ENCODE measurements at regions not wholly inside any gene's neighbourhood (a gene's known extent, or its start where the extent isn't known, plus 50 kb on each side); places are given as distances from the start of the nearest gene placed in this dataset.
"Not testable (repeated sequence)": the region's sequence is repeated elsewhere in the genome, so short reads cannot be mapped to it uniquely, and the experiment has no call there.

DNA sequence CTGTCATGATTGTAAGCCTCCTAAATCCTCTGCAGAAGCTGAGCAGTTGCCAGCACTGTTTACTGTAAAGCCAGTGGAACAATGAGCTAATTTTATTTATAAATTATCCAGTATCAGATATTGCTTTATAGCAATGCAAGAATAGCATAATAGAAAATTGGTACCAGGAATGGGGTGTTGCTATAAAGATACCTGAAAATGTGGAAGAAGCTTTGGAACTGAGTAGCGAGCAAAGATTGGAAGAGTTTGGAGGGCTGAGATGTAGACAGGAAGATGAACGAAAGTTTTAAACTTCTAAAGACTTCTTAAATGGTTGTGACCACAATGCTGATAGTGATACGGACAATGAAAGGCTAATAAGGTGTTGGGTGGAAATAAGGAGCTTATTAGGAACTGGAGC, 917.4 kb upstream of the POT1 start:
- DNase-seq = no peak

DNA sequence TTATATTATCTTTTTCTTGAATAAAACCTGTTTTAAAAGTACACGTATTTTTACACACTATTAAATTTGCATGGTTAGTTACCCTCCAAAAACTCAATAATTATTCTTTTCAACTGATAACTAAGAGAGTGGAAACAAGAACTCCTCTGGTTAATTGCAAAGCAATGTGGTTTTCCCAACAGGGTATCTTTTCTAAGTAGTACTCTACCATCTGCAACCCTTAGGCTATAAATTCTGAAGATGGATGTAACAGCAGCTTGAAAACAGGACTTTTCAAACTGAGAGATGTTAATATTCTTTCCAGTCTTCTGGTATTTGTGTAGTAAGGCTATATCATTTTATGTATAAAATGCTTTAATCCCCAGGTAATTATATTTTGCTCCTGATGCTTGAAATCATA, 916.1 kb upstream of the POT1 start:
- no peak for DNase-seq

DNA sequence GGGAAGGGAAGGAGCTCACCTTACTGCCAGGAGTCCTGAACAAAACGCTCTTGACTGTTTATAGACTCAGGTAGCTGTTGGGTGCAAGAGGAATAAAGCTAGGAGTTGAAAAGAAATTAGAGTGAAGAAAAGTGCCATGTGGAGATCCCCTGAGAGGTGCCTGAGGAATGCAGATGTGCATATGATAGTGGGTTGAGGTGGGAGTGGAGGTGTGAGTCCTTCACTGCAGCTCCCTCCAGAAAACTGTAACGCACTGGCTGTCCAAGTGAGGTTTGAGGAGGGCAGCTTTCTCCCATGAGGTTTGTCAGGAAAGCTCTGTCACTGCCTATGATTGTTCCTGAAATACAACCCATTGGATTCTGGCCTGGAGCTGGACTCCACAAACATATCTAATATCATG, 904.8 kb upstream of the POT1 start:
- DNase-seq = no peak

DNA sequence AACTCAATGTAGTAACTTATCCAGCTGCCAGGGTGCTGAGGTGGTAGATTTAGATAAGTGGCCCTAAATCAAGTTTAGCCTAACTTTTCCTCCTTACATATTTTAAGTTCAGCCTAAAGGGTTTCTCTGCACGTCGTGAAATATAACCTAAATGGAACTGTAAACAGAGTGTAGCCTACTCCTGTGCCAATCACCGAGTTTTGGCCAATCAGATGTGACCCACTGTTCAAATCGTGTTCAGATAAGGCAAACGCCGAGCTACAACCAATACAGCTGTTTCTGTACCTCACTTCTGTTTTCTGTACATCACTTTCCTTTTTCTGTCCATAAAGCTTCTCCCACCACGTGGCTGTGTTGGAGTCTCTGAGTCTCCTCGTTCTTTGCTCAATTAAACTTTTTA, 904.2 kb upstream of the POT1 start:
- DNase-seq = no peak

DNA sequence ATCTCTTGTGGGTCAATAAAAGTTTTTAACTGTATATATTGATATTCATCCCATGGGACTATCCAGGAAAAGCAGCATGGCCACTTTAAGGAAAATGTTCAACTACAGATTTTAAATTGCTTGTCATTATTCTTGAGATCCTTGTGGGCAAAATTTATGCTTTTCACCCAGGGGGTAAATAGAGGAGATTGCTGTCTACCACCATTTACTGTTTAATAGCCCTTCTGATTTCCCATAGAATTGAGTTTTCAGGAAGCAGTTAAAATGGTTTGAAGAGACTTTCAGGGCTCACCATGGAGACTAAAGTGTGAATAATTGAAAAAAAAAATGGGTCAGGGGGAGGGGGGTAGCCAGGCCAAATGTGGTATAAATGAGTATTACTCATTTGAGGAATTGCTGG, 901.1 kb upstream of the POT1 start:
- no peak for DNase-seq

DNA sequence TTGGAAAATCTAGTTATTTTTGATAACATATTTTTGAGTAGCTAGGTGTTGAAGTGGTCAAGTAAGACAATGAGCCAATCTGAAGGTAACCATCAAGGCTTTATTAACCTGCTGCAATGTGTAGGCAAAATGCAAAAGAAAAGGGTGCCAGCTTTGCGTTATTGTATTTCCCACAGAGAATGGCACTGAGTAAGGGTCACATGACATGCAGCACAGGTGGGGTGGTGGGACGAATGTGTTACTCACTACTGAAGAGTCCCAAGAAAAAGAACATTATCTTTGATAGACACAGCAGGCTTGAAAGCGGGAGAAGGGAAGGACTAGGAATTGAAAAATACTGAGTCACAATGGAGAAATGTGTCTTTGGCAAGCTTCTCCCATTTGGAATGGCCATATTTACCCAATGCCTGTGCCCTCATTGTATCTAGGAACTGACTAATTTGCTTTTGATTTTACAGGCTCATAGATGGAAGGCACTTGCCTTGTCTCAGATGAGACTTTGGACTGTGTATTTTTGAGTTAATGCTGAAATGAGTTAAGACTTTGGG, 898.6 kb upstream of the POT1 start:
- no peak for DNase-seq

DNA sequence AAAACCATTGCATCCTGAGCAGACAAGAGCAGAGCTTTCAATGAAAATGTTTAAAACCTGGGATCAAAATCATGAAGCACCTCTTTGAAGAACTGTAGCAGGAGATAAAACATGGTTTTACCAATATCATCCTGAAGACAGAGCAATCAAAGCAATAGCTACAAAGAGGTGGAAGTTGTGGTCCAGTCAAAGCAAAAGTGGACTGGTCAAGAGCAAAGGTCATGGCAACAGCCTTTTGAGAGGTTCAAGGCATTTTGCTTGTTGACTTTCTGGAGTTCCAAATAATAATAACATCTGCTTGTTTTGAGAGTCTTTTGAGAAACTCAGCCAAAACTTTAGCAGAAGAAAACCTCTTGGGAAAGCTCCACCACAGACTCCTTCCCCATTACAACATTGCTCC, 893.9 kb upstream of the POT1 start:
- DNase-seq = no peak

DNA sequence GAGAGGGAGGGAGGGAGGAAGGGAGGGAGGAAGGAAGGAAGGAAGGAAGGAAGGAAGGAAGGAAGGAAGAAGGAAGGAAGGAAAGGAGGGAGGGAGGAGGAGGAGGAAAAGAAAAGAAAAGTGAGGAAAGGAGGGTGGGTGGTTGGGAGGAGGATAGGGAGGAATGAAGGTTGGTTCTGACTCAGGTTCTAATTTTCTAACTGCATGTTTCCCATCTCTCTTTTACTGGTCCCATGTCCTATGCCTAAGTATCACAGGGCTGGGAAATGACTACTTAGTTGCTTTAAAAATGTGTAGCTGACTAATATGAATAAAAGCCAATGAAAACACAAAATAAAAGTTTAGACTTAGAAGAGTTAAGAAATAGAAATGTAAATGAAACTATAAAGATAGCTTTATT, 890.9 kb upstream of the POT1 start:
- no peak for DNase-seq

DNA sequence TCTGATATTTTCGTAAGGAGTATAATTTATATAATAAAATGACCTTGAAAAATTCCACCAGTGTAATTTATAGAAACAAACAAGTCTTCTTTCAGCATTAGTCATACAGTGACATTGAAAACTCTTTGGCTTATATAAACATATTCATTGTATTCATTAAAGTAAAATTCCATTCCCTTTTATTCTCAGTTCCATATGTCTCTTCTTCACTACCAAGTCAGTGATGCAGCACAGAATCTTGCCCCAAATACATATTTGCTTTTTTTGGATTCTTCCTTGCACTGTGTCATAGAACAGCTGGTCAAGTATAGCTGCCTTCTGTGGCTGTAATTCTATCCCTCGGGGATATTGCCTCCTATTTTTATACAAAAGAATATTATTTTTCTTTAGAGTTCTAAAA, 884.5 kb upstream of the POT1 start:
- no peak for DNase-seq

DNA sequence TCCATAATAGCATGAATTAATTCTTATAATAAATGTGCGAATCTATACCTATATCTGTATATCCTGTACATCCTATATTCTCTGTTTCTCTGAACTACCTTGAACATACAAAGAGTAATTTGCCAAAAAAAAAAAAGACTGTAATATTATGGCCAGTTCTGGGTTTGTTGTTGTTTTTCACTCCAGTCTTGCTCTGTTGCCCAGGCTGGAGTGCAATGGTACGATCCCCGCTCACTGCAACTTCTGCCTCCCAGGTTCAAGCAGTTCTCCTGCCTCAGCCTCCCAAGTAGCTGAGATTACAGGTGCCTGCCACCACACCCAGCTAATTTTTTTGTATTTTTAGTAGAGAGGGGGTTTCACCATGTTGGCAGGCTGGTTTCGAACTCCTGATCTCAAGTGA, 876.9 kb upstream of the POT1 start:
- DNase-seq = not testable (repeated sequence)

DNA sequence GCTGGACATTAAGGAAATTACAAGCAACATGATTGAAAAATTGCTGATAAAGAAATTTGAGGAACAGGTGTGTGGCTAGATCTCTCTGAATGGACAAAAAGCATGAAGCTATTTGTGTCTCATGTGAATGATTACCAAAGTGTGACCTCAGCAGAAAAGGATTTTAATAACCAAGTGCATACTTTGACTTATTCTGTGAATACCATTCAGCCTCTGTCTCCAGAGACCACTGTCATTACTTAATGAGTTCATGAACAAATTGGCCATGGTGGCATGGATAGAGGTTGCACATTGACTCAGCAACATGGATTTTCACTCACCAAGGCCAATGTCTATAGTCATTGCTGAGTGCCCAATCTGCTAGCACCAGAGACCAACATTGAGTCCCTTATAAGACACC, 874.6 kb upstream of the POT1 start:
- no peak for DNase-seq

DNA sequence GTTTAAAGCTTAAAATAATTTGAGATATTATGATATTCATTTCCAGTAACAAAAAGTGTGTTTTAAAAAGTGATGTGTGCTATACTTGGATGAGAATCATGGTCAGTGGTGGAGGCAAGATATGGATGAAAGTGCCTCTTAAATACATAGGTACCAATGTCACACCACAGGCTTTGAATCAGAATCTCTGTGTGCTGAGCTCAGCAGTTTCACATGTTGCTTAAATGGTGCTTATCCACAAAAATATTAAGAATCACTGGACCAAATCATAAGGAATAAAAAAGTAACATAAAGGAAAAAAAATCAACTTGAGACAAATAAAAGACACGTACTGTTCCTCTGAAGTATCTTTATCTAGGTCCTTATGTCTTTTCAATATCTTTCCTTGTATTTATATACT, 850.5 kb upstream of the POT1 start:
- no peak for DNase-seq

DNA sequence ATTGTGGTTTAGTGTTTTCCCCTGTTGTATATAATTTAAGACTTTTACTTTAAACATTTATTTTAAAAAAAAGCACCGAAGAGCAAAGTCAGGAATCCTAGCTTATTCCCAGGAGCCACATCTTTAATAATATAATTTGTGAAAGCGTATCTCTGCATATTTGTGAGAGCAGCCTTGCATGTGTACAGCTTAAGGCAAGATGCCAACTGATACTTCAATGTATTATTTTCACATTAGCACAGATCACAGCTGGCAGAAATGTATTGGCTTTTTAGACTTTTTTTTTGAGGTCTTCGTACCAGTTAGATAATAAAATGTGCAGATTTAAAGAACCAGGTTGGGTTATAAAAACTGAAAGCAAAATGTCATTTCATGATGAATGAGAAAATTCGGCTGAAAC, 845.7 kb upstream of the POT1 start:
- DNase-seq = no peak

DNA sequence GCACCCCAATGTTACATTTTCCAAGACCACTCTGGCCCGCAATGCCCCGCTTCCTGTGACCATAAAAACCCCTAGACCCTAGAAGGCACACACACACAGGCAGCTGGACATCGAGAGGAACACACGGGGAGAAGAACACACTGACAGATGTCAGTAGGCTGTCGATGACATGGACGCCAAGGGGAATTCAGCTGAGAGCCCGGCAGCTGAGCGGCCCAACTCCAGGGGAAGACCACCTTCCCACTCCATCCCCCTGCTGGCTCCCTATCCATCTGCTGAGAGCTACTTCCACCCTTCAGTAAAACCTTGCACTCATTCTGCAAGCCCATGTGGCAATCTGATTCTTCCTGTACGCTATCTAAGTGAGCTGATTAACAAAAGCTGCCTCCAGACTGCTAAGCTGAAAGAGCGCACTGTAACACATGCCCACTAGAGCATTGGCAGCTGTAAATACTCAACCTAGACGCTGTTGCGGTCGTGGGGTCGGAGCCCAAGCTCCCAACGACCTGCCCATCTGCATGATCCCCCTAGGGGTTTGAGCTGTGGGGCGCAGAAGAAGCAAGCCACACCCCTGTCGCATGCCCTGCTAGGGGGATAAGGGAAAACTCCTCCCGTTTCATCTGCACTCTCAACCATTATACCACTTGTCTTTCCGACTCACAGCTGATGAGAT, 843.6 kb upstream of the POT1 start:
- no peak for DNase-seq

DNA sequence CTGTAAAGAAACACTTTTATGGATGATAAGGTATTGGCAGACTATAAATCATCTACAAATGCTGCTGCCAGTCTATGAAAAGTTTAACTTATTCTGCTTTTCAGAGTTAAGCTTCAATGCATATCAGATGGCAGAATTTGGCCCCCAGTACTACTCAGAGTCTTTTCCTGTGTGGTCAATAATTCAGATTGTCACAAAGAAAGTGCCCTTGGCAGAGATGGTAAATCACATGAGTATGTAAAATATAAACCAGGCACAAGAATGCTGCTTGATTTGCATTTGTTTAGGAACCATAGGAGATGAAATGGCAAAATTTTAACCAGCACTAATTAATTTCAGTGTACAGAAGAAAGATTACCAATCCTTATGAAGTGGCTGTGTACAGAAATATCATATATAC, 818.3 kb upstream of the POT1 start:
- no peak for DNase-seq

DNA sequence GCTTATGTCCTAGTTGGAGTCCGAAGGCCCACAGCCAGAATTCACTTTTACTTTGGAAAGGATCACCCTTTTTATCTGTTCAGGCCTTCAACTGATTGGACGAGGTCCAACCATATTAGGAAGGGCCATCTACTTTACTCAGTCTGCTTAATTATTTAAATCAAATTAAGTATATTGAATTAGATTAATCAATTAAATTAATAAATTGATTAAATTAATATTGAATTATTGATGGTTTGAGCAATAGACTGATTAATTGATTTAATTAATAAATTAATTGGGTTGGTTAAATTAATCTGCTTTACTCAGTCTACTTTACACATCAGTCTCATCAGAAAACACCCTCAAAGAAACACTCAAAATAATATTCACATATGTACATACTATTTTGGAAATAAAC, 816.9 kb upstream of the POT1 start:
- DNase-seq = no peak

DNA sequence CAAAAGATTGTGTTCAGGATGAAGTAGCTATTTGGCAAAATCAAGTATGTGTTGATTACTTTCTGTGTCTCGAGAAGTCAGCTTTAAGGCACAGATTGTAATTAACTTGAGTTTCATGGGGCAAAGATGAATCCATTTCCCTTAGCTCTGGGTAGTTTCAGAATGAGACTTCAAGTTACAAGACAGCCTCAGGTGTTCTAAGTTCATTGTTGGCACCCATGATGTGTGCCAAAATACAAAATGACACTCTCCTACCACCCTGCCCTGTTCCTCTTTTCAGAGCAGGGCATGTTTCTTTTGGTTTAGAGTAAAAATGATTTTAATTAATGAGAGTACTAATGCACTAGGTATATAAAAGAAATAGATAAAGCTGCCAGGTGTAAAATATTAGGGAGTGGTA, 797.6 kb upstream of the POT1 start:
- no peak for DNase-seq

DNA sequence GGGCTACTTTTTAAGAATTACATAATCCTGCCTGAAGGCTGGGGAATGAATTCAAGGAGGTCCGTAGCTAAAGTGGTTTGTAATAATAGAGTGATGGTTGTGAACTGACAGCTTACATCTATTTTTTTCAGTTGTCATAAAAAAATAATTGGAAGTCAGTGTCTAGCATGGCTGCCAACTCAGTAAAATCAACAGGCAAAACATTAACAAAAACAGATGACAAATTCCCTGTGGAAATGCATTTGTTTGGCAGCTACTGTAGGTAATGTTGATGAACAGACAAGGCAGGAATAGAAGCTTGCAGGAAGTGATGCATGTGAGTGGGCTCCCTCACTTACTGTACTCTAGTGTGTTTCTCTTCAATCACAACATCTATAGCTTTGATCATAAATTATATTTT, 766.0 kb upstream of the POT1 start:
- no peak for DNase-seq

DNA sequence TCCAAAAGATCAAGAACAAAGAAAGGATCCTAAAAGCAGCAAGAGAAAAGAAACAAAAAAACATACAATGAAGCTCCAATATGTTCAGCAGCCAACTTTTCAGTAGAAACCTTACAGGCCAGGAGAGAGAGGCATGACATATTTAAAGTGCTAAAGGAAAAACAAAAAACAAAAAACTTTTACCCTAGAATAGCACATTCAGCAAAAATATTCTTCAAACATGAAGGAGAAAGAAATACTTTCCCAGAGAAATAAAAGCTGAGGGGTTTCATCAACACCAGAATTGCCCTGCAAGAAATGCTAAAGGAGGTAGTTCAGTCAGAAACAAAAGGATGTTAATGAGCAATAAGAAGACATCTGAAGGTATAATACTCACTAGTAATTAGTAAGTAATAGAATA, 753.5 kb upstream of the POT1 start:
- no peak for DNase-seq

DNA sequence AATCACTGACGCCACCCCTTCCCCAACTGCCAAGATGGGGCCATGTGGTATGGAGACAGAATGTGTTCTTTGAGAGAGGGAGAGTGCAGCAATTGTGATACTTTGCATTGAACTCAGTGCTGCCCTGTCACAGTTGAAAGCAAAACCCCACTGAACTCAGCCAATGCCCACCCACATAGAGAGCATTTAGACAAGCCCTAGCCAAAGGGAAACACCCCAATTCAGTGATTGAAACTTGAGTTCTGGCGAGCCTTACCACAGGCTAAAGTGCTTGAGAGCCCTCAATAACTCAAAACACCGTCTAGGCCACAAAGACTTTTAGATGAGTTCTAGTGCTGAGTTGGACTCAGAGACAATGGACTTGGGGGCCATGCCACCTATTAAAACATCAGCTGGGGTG, 751.9 kb upstream of the POT1 start:
- DNase-seq = no peak

DNA sequence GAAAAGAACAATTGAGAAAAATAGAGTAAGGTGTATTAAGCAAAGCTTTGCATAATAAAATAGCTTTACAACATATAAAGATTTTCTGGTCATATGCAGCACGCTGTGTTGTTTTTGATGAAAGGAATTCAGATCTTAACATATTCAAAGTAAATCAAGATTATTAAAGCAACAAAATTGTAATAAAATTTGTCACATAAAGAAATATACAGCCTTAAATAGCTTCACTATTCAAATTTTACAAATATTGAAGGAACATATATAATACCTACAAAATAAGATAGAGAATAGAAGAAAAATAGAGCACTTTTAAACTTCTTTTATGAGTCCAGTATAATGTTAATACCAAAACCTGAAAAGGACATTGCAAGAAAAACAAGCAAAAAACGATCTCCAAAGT, 749.1 kb upstream of the POT1 start:
- DNase-seq = no peak

DNA sequence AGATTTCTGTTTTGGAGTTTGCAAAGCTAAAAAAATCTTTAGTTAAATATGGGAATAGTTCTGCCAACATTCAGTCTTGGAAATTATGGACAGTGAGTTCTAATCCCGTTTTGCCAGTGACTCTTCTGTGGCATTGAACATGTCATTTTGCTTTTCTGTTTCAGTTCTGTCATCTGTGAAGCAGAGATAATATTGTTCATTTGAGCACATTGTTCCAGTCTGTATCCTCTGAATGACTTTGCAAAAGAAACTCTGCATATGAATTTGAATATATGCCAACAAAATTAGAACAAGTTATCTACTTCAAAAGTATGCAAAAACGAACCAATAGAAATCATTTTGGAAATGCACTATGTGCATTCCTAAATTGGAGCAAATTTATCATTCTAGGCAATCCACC, 746.0 kb upstream of the POT1 start:
- no peak for DNase-seq

DNA sequence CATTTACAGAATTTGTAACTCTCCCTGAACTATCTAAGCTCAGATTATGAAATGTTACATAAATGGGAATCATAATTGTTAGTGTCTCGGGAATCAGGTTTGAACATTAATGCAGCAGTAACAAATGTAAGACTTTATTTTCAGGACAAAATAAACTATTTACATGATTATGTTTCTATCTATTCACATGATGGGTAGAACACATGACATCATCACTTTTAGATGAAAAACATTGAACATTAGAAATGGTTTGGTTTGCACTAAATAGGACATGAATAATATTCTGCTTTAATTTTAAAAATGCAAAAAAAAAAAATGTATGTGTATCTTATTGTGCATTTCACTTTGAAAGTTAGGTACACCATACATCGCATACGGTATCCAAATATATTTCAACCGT, 745.5 kb upstream of the POT1 start:
- no peak for DNase-seq

DNA sequence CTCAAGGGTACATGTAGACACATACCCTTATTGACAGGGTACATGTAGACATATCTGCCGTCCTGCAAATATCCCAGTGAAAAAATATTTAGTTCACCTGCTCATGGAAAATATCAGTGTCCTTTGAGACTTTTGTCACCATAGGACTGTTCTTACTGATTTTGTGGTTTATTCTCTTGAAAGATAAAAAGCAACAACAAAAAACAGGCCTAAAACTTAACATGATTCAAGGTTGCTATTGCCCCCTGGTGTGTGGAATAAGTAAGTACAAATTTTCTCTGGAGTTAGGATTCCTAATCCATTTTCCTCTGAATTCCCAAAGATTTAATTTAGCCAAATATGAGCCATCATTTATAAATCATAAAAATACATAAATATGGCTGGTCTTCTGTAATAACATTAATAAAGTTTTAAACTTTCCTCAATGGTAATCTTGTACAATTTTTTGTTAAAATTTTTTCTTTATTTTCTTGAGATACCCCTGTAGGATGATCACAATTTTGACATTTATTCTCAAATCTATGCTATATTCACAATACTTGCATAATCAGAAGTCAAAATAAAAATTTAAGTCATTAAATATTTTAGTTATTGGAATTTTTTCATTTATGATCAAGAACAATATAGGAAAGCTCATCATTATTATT, 741.4 kb upstream of the POT1 start:
- no peak for DNase-seq

All from right lung (tissue), 2 donors.